HT-29 (cell line): ENCODE measurements at regions not wholly inside any gene's neighbourhood (a gene's known extent, or its start where the extent isn't known, plus 50 kb on each side); places are given as distances from the start of the nearest gene placed in this dataset.

ENCODE experiments used
- DNase-seq: peaks from one replicate; pipeline ENCODE4 v3.0.0-alpha.2; 2015; ENCODE audit warnings: low spot score

GRCh38 chr9:120136696-120137095, 443.3 kb downstream of the CDK5RAP2 start:
- DNase-seq = no peak

- DNase-seq = no peak
These were observed 462.9 kb downstream of the CDK5RAP2 start for GRCh38 chr9:120117081-120117480.

- no peak for DNase-seq
These were observed 469.4 kb downstream of the CDK5RAP2 start for GRCh38 chr9:120110520-120110919.

GRCh38 chr9:120109242-120109641, 470.7 kb downstream of the CDK5RAP2 start:
- DNase-seq = peak; percentile 34

GRCh38 chr9:120107138-120107537, 472.8 kb downstream of the CDK5RAP2 start:
- DNase-seq = no peak

- no peak for DNase-seq
These were observed 475.2 kb downstream of the CDK5RAP2 start for GRCh38 chr9:120104771-120105170.

GRCh38 chr9:120100595-120100994, 479.4 kb downstream of the CDK5RAP2 start:
- DNase-seq = no peak

- peak; percentile 4 for DNase-seq
These were observed 480.9 kb downstream of the CDK5RAP2 start for GRCh38 chr9:120099065-120099464.

GRCh38 chr9:120098584-120098983, 481.4 kb downstream of the CDK5RAP2 start:
- no peak for DNase-seq

GRCh38 chr9:120091206-120091605, 488.8 kb downstream of the CDK5RAP2 start:
- no peak for DNase-seq

GRCh38 chr9:120080849-120081248, 499.1 kb downstream of the CDK5RAP2 start:
- no peak for DNase-seq

GRCh38 chr9:120078112-120078511, 501.9 kb downstream of the CDK5RAP2 start:
- DNase-seq = no peak

GRCh38 chr9:120071760-120072159, 508.2 kb downstream of the CDK5RAP2 start:
- DNase-seq = no peak

- DNase-seq = no peak
These were observed 513.7 kb downstream of the CDK5RAP2 start for GRCh38 chr9:120066315-120066714.

GRCh38 chr9:120065151-120065550, 514.8 kb downstream of the CDK5RAP2 start:
- no peak for DNase-seq

- DNase-seq = no peak
These were observed 535.0 kb downstream of the CDK5RAP2 start for GRCh38 chr9:120045011-120045410.

- no peak for DNase-seq
These were observed 536.5 kb downstream of the CDK5RAP2 start for GRCh38 chr9:120043448-120043847.

- no peak for DNase-seq
These were observed 539.1 kb downstream of the CDK5RAP2 start for GRCh38 chr9:120040896-120041295.

- no peak for DNase-seq
These were observed 541.6 kb downstream of the CDK5RAP2 start for GRCh38 chr9:120038342-120038741.

GRCh38 chr9:120032639-120033038, 547.3 kb downstream of the CDK5RAP2 start:
- DNase-seq = no peak

GRCh38 chr9:120030847-120031246, 549.1 kb downstream of the CDK5RAP2 start:
- no peak for DNase-seq

GRCh38 chr9:120018550-120018949, 561.4 kb downstream of the CDK5RAP2 start:
- no peak for DNase-seq

GRCh38 chr9:120018037-120018436, 561.9 kb downstream of the CDK5RAP2 start:
- no peak for DNase-seq

GRCh38 chr9:120016231-120016630, 563.7 kb downstream of the CDK5RAP2 start:
- DNase-seq = no peak

GRCh38 chr9:120014796-120015195, 565.2 kb downstream of the CDK5RAP2 start:
- no peak for DNase-seq
